OCI-LY1 (cell line): ENCODE measurements at regions not wholly inside any gene's neighbourhood (a gene's known extent, or its start where the extent isn't known, plus 50 kb on each side); places are given as distances from the start of the nearest gene placed in this dataset.

Experiments used
- H2AFZ ChIP-seq: fragments of 200-600 bp; sonication (generic), shearing (Covaris generic); 2 replicates; pipeline ENCODE4 v1.6.0; 2014; ENCODE audit warnings: antibody characterized with exemption, mild to moderate bottlenecking, low read length
- H3F3A ChIP-seq: fragments of 200-600 bp; sonication (generic), shearing (Covaris generic); 2 replicates; pipeline ENCODE4 v1.6.0; 2014; ENCODE audit warnings: mild to moderate bottlenecking, antibody characterized with exemption, low read length, moderate library complexity; ENCODE audit not compliant: insufficient read depth
- H3K27ac ChIP-seq: fragments of 200-600 bp; sonication (generic); 2 replicates; pipeline ENCODE4 v1.5.1; 2014; ENCODE audit warnings: low read length, mixed run types, mild to moderate bottlenecking, low read depth; ENCODE audit not compliant: poor library complexity, severe bottlenecking
- H3K27me3 ChIP-seq: fragments of 200-600 bp; sonication (generic); 2 replicates; pipeline ENCODE4 v1.6.0; 2014; ENCODE audit warnings: antibody characterized with exemption, mild to moderate bottlenecking, low read length, moderate library complexity; ENCODE audit not compliant: insufficient read depth
- H3K36me3 ChIP-seq: fragments of 200-600 bp; sonication (generic); 2 replicates; pipeline ENCODE4 v1.6.1; 2014; ENCODE audit warnings: mild to moderate bottlenecking, antibody characterized with exemption, low read length, moderate library complexity, mixed read lengths; ENCODE audit not compliant: insufficient read depth
- H3K4me1 ChIP-seq: fragments of 200-600 bp; sonication (generic); 2 replicates; pipeline ENCODE4 v1.5.1; 2014; ENCODE audit warnings: mild to moderate bottlenecking, low read length, moderate library complexity; ENCODE audit not compliant: insufficient read depth, severe bottlenecking
- H3K4me2 ChIP-seq: fragments of 200-600 bp; sonication (generic), shearing (Covaris generic); 2 replicates; pipeline ENCODE4 v1.6.1; 2014; ENCODE audit warnings: low read length
- H3K4me3 ChIP-seq: fragments of 200-600 bp; sonication (generic); 2 replicates; pipeline ENCODE4 v1.5.1; 2014; ENCODE audit warnings: low read length, low read depth, mild to moderate bottlenecking, mixed read lengths; ENCODE audit not compliant: poor library complexity, severe bottlenecking
- H3K79me2 ChIP-seq: fragments of 200-600 bp; shearing (Covaris generic); 2 replicates; pipeline ENCODE4 v1.6.1; 2016; ENCODE audit warnings: mixed run types, low read length, mixed read lengths; ENCODE audit not compliant: insufficient read depth
- H3K9ac ChIP-seq: fragments of 200-600 bp; sonication (generic), shearing (Covaris generic); 2 replicates; pipeline ENCODE4 v1.6.1; 2014; ENCODE audit warnings: mild to moderate bottlenecking, low read length, mixed read lengths
- H3K9me2 ChIP-seq: fragments of 200-600 bp; sonication (generic), shearing (Covaris generic); 2 replicates; pipeline ENCODE4 v1.6.1; 2014; ENCODE audit warnings: low read depth, mild to moderate bottlenecking, low read length, mixed read lengths
- H3K9me3 ChIP-seq: fragments of 200-600 bp; shearing (Covaris generic); 2 replicates; pipeline ENCODE4 v1.6.1; 2014; ENCODE audit warnings: low read length, mixed read lengths
- H4K20me1 ChIP-seq: fragments of 200-600 bp; sonication (generic), shearing (Covaris generic); 2 replicates; pipeline ENCODE4 v1.6.0; 2016; ENCODE audit warnings: mild to moderate bottlenecking, low read length; ENCODE audit not compliant: insufficient read depth
- EZH2 ChIP-seq: fragments of 200-600 bp; sonication (generic), shearing (Covaris generic); IDR thresholded peaks from 2 replicates; pipeline ENCODE4 v1.8.0; 2017; ENCODE audit warnings: borderline replicate concordance, mixed run types, mild to moderate bottlenecking, antibody characterized with exemption, low read length, moderate library complexity, mixed read lengths
- TF ChIP-seq, protein P1 (sequence below): fragments of 200-600 bp; sonication (generic), shearing (Covaris generic); IDR thresholded peaks from 2 replicates; pipeline ENCODE4 v1.5.1; 2017; ENCODE audit warnings: mild to moderate bottlenecking, antibody characterized with exemption, low read length, moderate library complexity, mixed read lengths

DNA sequence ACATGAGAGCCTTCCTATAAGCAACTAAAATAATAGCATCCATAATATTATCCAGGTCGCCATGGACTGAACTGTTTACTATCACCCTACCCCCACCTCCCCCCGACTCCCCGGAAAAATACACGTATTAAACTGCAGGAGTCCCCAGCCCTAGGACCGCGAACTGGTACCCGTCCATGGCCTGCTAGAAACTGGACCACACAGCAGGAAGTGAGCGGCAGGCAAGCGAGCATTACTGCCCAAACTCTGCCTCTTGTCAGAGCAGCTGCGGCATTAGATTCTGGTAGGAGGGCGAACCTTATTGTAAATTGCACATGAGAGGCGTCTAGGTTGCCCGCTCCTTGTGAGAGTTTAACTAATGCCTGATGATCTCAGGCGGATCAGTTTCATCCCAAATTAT is 405.8 kb upstream of the ADGRL3 start:
- Histone ChIP-seq H3K27ac (no peak overlapping the region), H3K36me3 (no peaks in the 10 kb centered on the region), H3F3A (no peaks in the 10 kb centered on the region), H3K4me1 (no peaks in the 10 kb centered on the region), H3K4me3 (no peak overlapping the region), H3K4me2 (no peak overlapping the region), H3K79me2 (no peaks in the 10 kb centered on the region), H3K9ac (no peak overlapping the region), H4K20me1 (no peaks in the 10 kb centered on the region), H3K9me3 (no peaks in the 10 kb centered on the region), H2AFZ (no peak overlapping the region), H3K9me2 (no peaks in the 10 kb centered on the region), H3K27me3 (no peaks in the 10 kb centered on the region)
- no peak for TF ChIP-seq EZH2
- TF ChIP-seq, protein P1, sequence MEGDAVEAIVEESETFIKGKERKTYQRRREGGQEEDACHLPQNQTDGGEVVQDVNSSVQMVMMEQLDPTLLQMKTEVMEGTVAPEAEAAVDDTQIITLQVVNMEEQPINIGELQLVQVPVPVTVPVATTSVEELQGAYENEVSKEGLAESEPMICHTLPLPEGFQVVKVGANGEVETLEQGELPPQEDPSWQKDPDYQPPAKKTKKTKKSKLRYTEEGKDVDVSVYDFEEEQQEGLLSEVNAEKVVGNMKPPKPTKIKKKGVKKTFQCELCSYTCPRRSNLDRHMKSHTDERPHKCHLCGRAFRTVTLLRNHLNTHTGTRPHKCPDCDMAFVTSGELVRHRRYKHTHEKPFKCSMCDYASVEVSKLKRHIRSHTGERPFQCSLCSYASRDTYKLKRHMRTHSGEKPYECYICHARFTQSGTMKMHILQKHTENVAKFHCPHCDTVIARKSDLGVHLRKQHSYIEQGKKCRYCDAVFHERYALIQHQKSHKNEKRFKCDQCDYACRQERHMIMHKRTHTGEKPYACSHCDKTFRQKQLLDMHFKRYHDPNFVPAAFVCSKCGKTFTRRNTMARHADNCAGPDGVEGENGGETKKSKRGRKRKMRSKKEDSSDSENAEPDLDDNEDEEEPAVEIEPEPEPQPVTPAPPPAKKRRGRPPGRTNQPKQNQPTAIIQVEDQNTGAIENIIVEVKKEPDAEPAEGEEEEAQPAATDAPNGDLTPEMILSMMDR, result no peak

DNA sequence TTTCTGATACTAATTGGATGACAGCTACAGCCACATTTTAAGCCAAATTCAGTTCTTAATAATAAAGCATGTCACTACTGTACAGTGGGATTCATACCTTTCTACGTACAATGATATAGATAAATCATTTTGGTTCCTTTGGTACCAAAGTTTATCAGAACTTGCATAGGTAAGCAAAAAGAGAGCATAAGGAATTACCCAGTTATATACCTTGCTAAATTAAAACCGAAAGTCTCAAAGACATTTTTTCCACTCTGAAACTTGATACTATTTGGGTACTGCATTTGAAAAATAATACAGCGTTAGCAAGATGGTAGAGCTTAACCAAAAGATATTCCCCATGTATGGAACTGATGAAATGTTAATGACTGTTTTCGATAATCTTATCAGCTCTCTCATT is 400.9 kb upstream of the ADGRL3 start:
- H3K9me2 ChIP-seq, result no peaks in the 10 kb centered on the region
- no peak overlapping the region for H3K4me3 ChIP-seq
- H3K79me2 ChIP-seq, result no peaks in the 10 kb centered on the region
- no peak overlapping the region for H2AFZ ChIP-seq
- H3K4me2 ChIP-seq, result no peak overlapping the region
- no peaks in the 10 kb centered on the region for H3F3A ChIP-seq
- H3K9ac ChIP-seq, result no peak overlapping the region
- H3K27me3 ChIP-seq, result no peaks in the 10 kb centered on the region
- no peak overlapping the region for H3K27ac ChIP-seq
- no peaks in the 10 kb centered on the region for H3K36me3 ChIP-seq
- TF ChIP-seq EZH2, result no peak
- TF ChIP-seq, protein P1, result no peak
- no peaks in the 10 kb centered on the region for H3K9me3 ChIP-seq
- H3K4me1 ChIP-seq, result no peaks in the 10 kb centered on the region
- no peaks in the 10 kb centered on the region for H4K20me1 ChIP-seq

DNA sequence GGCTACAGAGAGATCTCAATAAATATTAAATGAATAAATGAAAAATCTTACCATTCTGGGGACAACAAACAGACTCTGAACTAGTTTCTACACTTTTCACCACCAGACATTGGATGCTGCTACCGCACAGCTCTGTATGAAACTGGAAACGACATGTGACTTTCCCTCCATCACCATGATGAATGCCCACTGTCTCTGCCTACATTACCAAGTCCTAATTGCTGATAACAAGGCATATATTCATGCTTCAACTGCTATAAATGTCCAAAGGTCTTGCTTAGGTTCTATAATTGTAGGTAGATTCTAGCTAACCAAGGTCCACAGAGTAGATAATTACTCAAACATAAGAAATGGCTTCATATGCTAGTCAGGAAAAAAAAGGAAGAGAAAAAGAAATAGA is 399.4 kb upstream of the ADGRL3 start:
- Histone ChIP-seq H3K4me3 (no peak overlapping the region), H3K9me3 (no peaks in the 10 kb centered on the region), H4K20me1 (no peaks in the 10 kb centered on the region), H3K9ac (no peak overlapping the region), H2AFZ (no peak overlapping the region), H3F3A (no peaks in the 10 kb centered on the region), H3K79me2 (no peaks in the 10 kb centered on the region), H3K27me3 (no peaks in the 10 kb centered on the region), H3K36me3 (no peaks in the 10 kb centered on the region), H3K27ac (no peak overlapping the region), H3K9me2 (no peaks in the 10 kb centered on the region), H3K4me1 (no peaks in the 10 kb centered on the region), H3K4me2 (no peak overlapping the region)
- no peak for TF ChIP-seq EZH2
- TF ChIP-seq, protein P1, result no peak
